GM12892 (cell line): ENCODE measurements at regions not wholly inside any gene's neighbourhood (a gene's known extent, or its start where the extent isn't known, plus 50 kb on each side); places are given as distances from the start of the nearest gene placed in this dataset.
"Not testable (repeated sequence)": the region's sequence is repeated elsewhere in the genome, so short reads cannot be mapped to it uniquely, and the experiment has no call there.

Experiments
- DNase-seq: peaks from one replicate; pipeline ENCODE4 v3.0.0; 2011; ENCODE audit not compliant: insufficient read length
- FAIRE-seq: peaks from 2 replicates; lab custom pipeline; 2011; peaks lifted over from hg19 to GRCh38; lab: Jason Lieb, UNC
- POLR2A ChIP-seq: IDR thresholded peaks from 2 replicates; pipeline ENCODE4 v1.6.1; 2011; ENCODE audit warnings: low read depth, low read length, control low read depth
- POLR2AphosphoS5 ChIP-seq: IDR thresholded peaks from 2 replicates; pipeline ENCODE4 v1.6.1; 2011; ENCODE audit warnings: low read depth, low read length, control low read depth
- TAF1 ChIP-seq: IDR thresholded peaks from 2 replicates; pipeline ENCODE4 v1.6.1; 2011; ENCODE audit warnings: low read depth, mild to moderate bottlenecking, control low read depth, low read length, borderline replicate concordance

DNA sequence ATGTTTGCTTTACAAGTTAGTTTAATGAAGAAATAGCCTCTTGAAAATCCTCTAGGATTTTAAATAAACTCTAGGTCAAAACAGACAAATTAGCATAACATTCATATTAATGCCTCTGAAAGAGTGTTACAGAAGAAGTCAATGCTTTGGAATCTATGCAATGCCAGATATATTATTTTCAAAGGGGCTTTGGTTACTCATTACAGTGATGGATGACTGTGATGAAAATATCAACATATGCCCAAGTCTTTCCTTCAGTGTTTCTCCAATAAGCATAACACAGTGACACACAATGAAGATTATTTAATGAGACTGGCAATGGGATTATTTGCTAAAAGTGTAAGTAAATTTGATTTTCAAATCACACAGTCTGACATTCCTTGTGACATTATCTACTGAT is 1247.2 kb downstream of the ROBO2 start:
- DNase-seq (no peak), FAIRE-seq (no peak)
- no peak for TF ChIP-seq POLR2A
- no peak for TF ChIP-seq POLR2AphosphoS5
- TF ChIP-seq TAF1, result no peak

DNA sequence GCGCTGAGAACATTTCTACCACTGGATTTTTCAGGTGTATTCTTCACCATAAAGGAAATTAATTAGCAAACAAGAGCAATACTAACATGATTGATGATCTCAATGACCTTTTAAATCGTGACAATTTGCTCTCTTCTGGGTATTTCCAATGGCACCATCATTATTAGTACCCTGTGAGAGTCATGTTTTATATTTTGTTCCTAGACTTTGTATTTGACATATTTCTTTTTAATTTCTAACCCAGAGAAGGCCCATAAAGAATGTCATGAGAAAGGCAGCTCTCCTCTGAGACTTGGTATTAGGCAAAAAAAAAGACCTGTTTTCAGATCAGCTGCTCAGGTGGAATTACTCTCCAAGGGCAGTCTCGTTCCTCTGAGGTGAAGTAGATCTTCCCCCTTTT is 1253.4 kb downstream of the ROBO2 start:
- FAIRE-seq (no peak), DNase-seq (no peak)
- TF ChIP-seq POLR2AphosphoS5 (no peak), TAF1 (no peak), POLR2A (no peak)

DNA sequence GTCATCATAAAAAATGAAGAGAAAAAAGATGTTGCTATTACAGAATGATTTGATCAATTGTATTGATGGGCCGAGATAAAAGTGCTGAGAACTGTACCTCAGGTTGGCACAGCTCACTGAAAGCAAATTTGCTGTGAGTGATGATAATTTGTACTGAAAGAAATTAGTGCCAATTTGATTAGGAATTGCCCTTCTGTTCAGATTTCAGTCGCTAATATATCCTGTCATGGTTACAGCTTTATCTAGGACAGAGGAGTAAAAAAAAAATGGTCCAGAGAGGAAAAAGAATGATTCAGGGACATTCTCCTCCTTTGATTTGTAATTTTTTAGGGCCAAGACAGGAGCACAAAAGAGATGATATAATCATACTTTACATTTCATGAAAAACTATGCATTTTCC is 1264.2 kb downstream of the ROBO2 start:
- TF ChIP-seq POLR2A (no peak), TAF1 (no peak), POLR2AphosphoS5 (no peak)
- no peak for FAIRE-seq
- no peak for DNase-seq

DNA sequence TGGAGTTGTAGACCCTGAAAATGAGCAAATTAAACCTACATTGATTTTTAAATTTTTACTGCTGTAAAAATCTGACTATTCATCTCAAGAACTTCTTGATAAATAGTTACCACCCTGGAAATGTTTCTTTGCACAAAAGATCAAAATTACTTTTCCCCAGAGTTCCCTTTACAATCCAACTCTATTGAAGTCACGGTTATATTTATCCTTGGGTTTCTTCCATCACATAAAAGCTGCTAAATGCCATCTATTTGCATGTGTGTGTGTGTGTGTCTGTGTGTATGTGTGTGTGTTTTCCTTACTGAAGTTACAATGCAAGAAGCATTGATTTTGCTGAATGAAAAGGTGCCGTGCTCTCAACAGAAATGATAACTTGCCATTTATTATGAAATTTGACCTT is 1273.0 kb downstream of the ROBO2 start:
- TF ChIP-seq POLR2A (no peak), TAF1 (no peak), POLR2AphosphoS5 (no peak)
- DNase-seq (no peak), FAIRE-seq (no peak)

DNA sequence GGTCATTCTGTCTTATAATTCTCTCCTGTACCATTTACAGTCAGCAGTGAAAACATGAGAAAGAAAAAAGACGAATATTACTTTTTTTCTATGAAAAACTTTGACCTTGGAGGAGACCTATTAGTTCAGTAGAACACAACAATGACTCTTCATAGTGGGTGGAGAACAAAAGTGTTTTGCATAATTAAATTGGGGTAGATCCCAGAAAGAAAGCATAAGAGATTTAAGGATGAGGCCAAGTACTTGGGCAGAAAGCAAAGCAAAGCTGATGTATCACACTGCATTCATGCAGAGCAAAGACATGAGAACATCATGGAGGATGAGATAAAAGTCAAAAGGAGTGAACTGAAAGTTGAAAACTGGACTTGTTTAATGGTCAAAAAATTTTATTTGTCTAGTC is 1273.4 kb downstream of the ROBO2 start:
- TF ChIP-seq POLR2A, result no peak
- DNase-seq (no peak), FAIRE-seq (no peak)

DNA sequence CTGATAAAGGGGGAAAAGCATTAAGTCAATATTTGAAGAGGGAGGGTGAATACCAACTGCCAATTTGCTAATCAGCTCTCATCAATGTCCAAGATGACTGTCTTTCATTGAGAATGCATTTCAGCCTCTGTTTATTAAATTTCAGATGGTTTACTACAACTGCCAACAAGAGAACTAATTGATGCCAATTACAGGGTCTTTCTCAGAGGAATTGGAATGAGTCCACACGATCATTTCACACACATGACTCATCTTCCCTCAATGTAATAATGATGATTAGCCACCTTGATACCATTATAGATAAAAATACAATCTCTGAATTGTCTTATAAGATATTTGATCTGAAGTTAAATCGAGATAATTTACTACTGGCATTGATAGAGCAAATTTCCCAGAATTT is 1274.4 kb downstream of the ROBO2 start:
- no peak for DNase-seq
- TF ChIP-seq POLR2A, result no peak
- TF ChIP-seq POLR2AphosphoS5, result no peak
- TF ChIP-seq TAF1, result no peak
- FAIRE-seq, result no peak

DNA sequence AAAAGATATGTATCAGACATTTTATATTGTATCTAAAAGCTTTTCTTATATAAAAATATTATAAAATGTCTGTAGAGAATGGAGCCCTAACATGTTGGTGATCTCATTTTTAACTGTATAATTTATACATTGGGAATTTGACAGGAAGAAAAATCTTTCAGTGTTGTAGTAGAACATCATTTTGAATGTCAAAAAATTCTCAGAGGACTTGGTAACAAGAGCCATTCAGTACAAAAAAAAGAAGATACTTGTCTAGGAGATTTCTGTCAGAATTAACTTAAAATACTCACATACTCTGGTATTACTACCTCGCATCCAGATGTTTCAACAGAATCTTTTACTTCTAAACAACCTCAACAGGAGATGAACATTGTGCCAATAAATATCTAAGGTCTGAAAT is 1277.9 kb downstream of the ROBO2 start:
- TF ChIP-seq POLR2A (no peak), TAF1 (no peak), POLR2AphosphoS5 (no peak)
- no peak for FAIRE-seq
- DNase-seq, result no peak

DNA sequence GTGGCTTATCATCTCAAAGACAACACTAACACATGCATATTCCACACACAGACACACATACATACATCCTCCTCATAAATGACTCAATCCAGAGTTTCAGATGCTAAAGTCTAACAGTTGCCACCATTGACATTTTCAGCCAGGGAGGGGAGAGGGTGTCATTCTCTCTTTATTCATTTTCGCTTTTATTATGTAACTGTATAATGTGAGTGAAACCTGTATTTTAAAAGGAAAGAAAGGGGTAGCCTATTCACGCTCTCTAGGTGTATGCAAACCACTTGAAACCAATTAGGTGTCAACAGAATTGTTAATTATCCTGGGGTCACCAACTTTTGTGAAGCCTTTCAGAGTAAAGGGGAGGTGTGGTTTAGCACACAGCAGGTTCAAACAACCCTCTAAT is 1282.9 kb downstream of the ROBO2 start:
- DNase-seq, result no peak
- FAIRE-seq, result no peak
- TF ChIP-seq POLR2A (no peak), TAF1 (no peak), POLR2AphosphoS5 (no peak)

DNA sequence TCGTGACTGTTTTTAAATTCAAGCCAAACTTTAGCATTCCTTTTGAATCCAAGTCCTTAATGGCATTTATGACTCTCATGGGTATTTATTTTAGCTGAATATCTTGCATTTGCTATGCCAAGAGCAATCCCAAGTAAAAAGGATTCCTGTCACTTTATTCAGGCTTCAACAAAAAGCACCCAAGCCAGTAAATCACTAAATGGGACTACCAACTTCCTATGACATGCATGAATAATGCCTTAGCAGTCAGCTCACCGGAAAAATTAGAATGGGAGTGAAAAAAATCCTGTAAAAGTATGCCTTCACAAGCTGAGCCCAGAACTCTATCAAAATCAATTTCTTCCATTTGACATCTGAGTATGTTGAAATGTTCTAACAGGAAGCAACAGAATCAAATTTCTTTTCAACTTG is 1297.9 kb downstream of the ROBO2 start:
- TF ChIP-seq POLR2AphosphoS5, result no peak
- TF ChIP-seq POLR2A, result no peak
- no peak for TF ChIP-seq TAF1
- DNase-seq (no peak), FAIRE-seq (no peak)

DNA sequence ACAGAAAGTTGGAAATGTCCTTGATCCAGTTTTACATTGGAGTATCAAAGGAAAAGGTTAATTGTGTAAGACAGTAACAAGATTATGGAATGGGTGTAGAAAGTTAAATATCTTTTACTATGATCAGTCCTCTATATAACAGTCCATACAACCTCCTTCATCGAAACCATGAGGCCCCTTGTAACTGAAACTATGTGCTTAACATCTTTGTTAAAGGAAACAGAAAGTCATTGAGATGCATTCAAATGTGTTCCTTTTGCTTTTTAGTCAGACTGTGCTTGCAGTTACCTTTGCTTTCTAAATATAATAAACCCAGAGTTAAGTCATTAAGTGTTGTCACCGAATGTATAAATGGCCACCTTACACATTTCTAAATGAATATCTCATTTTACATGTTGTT is 1298.5 kb downstream of the ROBO2 start:
- no peak for DNase-seq
- FAIRE-seq, result no peak
- TF ChIP-seq POLR2AphosphoS5, result no peak
- no peak for TF ChIP-seq POLR2A
- TF ChIP-seq TAF1, result no peak

DNA sequence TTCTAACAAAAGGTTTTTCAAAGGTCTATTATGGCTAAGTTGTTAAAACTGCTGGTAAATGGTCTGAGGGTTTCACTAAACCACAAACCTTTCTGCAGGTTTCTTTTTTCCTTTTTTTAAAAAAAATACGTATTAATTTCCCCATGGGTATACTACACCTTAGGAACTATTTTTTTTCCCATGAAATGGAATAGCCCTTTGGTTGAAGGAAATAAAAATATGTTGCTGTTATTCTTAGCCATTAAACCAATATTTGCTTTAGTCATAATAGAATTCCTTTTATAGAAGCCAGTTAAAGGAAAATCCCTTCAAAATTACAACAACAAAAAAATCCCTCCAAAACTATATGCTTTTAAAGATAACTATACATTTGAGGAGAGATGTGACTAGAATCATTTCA is 1303.3 kb downstream of the ROBO2 start:
- DNase-seq (no peak), FAIRE-seq (no peak)
- no peak for TF ChIP-seq POLR2A
- no peak for TF ChIP-seq POLR2AphosphoS5
- TF ChIP-seq TAF1, result no peak

DNA sequence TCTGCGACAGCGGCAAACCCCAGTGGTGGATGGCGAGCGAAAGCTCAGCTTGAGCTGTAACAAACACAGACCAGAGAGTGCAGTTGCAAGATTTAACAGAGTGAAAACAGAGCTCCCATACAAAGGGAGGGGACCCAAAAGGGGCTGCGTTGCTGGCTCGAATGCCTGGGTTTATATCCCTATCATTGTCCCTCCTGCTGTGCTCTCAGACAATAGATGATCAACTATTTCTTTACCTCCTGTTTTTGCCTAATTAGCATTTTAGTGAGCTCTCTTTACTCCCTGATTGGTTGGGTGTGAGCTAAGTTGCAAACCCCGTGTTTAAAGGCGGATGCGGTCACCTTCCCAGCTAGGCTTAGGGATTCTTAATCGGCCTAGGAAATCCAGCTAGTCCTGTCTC is 1304.4 kb downstream of the ROBO2 start:
- not testable (repeated sequence) for FAIRE-seq, DNase-seq

DNA sequence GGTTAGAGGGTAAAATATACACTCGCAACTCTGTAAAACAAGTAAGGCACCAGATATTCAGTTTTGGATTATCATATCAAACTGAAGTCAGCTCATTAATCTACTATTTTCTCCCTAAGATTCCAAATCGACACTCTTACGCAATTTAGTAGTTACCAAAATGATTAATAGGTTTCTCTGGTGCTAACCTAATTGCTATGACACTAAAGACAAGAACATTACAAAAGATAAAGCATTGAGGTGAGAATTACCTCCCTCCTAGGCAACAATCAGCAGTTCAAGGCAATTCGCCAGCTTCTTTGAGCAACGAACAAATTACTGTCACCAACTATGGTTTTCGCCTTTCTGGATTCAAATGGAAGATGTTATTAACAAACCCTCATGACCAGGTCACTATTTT is 1305.0 kb downstream of the ROBO2 start:
- FAIRE-seq, result no peak

More for the DNA sequence above, 1305.0 kb downstream of the ROBO2 start:
- TF ChIP-seq TAF1 (no peak), POLR2A (no peak), POLR2AphosphoS5 (no peak)
- DNase-seq, result no peak
